ENCODE measurements at regions not wholly inside any gene's neighbourhood (a gene's known extent, or its start where the extent isn't known, plus 50 kb on each side); places are given as distances from the start of the nearest gene placed in this dataset.

DNA sequence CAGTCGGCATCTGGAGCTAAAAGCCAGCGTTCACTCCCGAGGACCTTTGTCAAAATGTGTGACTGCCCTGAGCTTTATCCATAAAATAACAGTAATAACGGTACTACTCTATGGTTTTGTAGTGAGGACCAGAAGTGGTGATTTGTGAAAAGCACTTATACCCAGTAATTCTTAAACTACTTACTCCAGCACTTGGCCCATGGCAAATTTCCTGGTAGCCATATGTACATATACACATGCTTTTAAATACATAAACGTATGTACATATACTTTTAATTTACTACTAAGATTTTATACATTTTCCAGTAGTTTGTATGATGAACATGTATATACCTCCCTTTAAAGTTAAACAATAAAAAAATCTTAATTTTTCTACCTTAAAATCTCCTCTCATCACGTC is 163.8 kb upstream of the TMEM132C start:
- TF ChIP-seq, protein P1, sequence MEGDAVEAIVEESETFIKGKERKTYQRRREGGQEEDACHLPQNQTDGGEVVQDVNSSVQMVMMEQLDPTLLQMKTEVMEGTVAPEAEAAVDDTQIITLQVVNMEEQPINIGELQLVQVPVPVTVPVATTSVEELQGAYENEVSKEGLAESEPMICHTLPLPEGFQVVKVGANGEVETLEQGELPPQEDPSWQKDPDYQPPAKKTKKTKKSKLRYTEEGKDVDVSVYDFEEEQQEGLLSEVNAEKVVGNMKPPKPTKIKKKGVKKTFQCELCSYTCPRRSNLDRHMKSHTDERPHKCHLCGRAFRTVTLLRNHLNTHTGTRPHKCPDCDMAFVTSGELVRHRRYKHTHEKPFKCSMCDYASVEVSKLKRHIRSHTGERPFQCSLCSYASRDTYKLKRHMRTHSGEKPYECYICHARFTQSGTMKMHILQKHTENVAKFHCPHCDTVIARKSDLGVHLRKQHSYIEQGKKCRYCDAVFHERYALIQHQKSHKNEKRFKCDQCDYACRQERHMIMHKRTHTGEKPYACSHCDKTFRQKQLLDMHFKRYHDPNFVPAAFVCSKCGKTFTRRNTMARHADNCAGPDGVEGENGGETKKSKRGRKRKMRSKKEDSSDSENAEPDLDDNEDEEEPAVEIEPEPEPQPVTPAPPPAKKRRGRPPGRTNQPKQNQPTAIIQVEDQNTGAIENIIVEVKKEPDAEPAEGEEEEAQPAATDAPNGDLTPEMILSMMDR (IDR thresholded peaks at IDR 0.05): no peak
- no peak for TF ChIP-seq ZFX (IDR thresholded peaks at IDR 0.05; ENCODE audit: borderline replicate concordance)
